Gastrocnemius medialis (tissue), 4 donors: ENCODE measurements at regions not wholly inside any gene's neighbourhood (a gene's known extent, or its start where the extent isn't known, plus 50 kb on each side); places are given as distances from the start of the nearest gene placed in this dataset.
"Not testable (repeated sequence)": the region's sequence is repeated elsewhere in the genome, so short reads cannot be mapped to it uniquely, and the experiment has no call there.

Source experiments
- CTCF ChIP-seq, 5 experiments: fragments of 450-650 bp in 3 of 5; fragments of 200-600 bp in 2 of 5; sonication (generic) in 2 of 5; IDR thresholded peaks in 4 of 5; conservative IDR thresholded peaks in 1 of 5; 1 replicate in 4 of 5; 2 replicates in 1 of 5; pipeline ENCODE4 v1.5.1; 2016 to 2019; ENCODE audit warnings: antibody characterized with exemption in 5 of 5, mild to moderate bottlenecking in 3 of 5, moderate library complexity in 3 of 5
- POLR2A ChIP-seq, 2 donors: fragments of 450-650 bp; IDR thresholded peaks; one replicate each; pipeline ENCODE4 v1.6.1; 2017; ENCODE audit warnings: antibody characterized with exemption in 2 of 2, mild to moderate bottlenecking in 2 of 2, moderate library complexity in 2 of 2

GRCh38 chr1:234817313-234818039, 207.5 kb upstream of the IRF2BP2 start:
- not testable (repeated sequence) for TF ChIP-seq POLR2A (IDR thresholded peaks at IDR 0.05); CTCF (IDR thresholded peaks at IDR 0.05 in 4 of 5, conservative IDR thresholded peaks at IDR 0.05 in 1 of 5)
